NOMO-1 treated with DMSO at 0.1 percent for 48 hours (cell line): ENCODE measurements at regions not wholly inside any gene's neighbourhood (a gene's known extent, or its start where the extent isn't known, plus 50 kb on each side); places are given as distances from the start of the nearest gene placed in this dataset.

Experiments
- DNase-seq: peaks from one replicate; lab custom pipeline; 2025; ENCODE audit not compliant: unreplicated experiment; lab: John Stamatoyannopoulos, UW

GRCh38 chr4:145251391-145251790, 71.0 kb upstream of the OTUD4 start:
- no peak for DNase-seq

GRCh38 chr4:145248971-145249370, 68.6 kb upstream of the OTUD4 start:
- DNase-seq, result no peak

GRCh38 chr4:145248502-145248901, 68.1 kb upstream of the OTUD4 start:
- DNase-seq, result no peak

- DNase-seq, result peak; percentile 71
These were observed 53.8 kb upstream of the OTUD4 start for GRCh38 chr4:145234091-145234706.

DNA sequence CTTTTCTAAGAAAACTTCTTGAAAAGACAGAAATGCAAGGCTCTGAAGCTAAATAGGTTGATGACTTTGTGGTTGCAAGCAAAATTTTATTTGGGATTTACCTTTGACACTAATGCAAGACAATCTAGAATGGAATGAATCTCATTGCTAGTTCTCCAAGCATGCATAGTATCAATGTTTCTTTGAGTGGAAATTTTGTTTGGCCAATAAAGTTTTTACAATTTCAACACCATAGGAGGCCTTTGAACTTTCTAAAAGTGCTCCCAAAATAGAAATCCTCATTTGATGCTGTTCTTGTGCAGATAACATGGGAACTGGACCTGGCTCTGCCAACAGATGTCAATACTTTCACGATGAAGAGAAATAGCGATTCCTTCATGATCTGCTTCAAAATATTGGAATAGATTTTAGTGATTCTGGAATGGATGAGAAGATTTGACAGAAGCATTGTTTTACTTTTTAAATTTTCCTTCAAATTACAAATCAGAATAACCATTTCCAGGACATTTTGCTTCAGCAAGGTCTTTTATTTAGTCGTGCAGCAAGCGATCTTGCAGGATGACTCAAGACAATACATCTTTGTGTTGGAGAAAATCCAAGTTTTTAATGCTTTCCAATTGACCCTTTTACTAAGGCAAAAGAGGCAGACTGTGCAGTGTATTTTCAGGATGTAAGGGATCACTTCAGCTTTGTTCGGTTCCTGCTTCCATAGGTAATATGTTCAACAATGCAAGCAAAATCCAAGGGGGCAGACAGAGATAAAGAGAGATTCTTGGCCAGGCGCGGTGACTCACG, 51.7 kb upstream of the OTUD4 start:
- no peak for DNase-seq

- no peak for DNase-seq
These were observed 50.3 kb upstream of the OTUD4 start for GRCh38 chr4:145230726-145231125.
